Hematopoietic multipotent progenitor cell treated with erythropoietin and hydrocortisone succinate and interleukin-3 and kit ligand, for 15 days (in vitro differentiated cells): ENCODE measurements at regions not wholly inside any gene's neighbourhood (a gene's known extent, or its start where the extent isn't known, plus 50 kb on each side); places are given as distances from the start of the nearest gene placed in this dataset.
"Not testable (repeated sequence)": the region's sequence is repeated elsewhere in the genome, so short reads cannot be mapped to it uniquely, and the experiment has no call there.

Experiments used
- DNase-seq: peaks from one replicate; pipeline ENCODE4 v3.0.0-alpha.2; 2015; ENCODE audit warnings: low spot score

DNA sequence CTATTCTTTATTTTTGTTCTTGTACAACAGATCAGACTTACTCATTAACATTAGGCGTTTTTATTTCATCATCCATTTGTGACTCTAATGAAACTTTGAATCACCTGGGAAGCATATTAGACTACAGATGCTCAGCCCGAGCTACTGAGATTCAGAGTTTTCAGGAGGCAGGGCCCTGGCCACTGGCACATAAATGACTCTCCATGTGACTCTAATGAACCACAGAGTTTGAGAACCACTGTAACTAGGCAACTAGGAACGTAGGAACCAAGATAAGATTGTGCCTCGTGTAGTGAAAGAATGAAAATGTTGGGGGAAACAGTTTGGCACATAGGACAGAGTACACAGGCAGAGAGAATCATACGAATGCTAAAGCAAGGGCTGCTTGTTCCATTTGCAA lies 405.9 kb upstream of the BTBD3 start:
- no peak for DNase-seq

DNA sequence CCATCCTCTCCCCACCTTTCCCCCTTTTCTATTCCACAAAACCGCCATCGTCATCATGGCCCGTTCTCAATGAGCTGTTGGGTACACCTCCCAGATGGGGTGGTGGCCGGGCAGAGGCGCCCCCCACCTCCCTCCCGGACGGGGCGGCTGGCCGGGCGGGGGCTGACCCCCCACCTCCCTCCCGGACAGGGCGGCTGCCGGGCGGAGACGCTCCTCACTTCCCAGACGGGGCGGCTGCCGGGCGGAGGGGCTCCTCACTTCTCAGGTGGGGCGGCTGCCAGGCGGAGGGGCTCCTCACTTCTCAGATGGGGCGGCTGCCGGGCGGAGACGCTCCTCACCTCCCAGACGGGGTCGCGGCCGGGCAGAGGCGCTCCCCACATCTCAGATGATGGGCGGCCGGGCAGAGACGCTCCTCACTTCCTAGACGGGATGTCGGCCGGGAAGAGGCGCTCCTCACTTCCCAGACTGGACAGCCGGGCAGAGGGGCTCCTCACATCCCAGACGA lies 404.4 kb upstream of the BTBD3 start:
- DNase-seq, result not testable (repeated sequence)

DNA sequence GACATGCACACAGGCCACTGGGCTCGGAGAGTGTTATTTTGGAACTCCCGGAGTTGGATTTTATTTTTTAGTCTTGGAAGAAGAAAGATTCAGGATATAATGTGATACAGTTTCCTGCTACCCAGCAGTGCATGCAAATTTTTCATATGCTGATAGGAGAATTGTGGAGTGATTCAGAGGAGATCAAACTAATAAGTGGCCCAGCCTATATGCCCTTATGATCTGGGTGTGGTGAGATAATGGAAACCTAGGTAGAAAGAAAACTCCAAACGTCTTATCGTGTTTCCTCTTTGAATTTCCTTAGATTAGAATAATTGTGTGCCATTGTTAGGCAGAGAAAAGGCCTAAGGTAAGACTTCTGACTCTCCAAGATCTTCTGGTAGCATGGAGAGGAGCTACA lies 401.2 kb upstream of the BTBD3 start:
- DNase-seq, result no peak

DNA sequence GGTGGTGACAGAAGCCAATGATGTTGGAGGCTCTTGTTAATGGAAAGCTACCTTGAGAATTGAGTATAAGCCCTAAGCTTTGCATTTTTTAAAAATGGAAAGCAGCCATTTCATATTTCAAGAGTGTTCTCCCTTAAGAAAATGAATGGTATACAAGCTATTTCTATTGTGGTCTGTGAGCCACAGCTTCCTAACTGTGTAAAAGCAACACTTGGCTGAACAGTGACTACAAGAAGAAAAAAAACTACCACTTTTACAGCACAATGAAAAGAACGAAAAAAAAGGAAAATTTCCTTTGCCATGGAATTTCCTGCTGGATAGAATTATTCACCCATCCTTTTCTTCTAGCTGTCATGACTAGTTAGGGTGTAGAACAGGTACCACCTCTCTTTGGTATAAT lies 397.1 kb upstream of the BTBD3 start:
- no peak for DNase-seq

DNA sequence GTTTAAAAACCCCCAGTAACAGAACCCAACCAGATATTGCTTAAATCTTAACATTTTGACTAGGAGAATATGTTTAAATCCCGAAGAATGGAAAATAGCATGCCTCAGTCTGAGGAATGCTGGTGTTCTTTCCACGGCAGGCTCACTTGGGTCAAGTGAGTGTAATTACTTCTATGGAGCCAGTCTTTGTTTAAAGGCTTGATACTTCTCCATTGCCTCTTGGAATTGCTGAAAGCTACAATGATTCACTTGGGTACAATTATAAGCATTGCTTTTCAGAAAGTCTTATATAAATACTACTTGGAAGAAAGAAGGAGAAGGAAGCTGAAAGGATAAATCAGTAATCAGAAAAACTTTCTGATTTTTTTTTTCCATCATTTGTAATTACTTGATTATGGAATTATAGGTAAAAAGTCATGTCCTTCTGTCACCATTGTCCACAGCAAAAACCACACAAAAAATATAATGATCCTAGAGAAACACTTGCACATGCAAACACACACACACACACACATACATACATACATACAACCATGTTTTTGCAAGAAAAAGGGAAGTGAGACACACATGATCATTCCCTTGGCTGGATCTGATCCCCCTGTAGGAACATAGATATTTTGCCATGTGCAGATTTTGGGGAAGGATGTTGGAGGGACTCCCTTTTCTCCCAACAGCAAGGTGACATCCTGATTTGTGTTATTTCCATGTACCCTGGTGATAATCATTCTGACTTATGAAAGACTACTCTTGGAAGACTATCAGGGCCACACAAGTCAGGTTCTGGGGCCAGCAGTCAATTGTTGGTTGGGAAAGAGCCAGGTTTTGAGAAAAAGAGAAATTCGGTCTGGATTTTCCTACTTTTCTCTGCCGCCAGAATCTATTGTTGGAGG lies 396.0 kb upstream of the BTBD3 start:
- no peak for DNase-seq

DNA sequence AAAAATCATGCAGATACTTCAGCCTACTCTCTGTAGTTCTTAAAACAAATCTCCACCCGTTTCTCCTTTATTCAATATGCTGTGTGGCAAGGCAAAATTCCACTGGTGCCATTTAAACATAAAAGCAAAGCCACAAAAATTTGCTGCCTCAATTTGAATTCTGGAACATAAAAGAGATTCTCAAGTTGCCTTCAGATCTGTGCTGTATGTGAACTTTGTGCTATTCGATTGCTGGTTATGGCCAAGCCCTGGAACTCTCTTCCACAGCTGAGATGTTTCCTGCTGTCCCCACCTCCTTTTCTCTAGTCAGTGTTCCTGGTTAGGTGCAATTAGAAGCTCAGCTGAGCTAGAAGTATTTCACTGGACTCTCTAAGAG lies 395.3 kb upstream of the BTBD3 start:
- no peak for DNase-seq

DNA sequence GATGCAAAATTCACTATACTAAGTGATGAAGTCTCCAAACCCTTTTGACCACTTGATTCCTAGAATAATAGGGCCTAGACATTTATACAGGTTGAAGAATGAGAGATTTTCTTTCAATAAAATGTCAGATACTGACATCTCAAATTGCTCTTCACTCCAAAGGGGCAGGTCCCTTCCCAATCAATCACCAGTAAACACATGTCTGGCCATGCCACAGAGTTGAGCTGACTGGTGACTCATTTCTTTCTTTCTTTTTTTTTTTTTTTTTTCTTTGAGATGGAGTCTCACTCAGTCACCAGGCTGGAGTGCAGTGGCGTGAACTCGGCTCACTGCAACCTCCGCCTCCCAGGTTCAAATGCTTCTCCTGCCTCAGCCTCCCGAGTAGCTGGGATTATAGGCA lies 388.6 kb upstream of the BTBD3 start:
- DNase-seq, result no peak

DNA sequence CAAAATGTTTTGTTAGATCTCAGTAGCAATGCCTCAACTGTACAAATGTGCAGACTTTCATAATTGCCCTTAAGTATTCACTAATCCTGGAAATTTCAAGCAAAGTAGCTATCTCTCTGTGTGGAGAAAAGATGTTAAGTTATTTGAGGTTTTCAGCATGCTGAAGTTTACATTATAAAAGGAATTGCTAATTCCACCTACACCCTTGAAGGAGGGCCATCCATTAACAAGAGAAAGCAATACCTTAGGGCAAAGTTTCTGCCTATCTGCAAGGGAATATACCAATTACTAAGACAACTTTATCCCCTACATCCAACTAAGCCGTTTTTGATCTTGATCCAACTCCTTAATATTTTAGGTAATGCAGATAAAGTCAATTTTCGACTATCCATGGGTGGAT lies 380.7 kb upstream of the BTBD3 start:
- no peak for DNase-seq

DNA sequence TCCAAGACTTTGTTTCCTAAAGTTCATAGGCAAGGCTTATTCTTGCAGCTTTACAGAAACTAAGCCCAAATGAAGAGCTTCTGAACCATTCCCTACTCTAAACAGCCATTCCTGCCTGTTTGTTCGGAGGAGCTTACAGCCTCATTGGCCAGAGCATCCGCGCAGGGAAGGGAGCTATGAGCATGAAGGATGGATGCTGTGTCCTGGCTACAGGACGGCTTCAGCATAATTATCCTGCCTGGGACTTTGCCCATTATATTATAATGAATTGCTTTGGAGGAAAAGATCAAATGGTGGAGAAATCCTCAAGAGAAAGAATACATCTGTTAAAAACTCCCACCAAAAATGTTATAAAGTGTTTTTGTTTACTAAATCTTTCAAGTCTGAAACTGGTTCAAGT lies 378.2 kb upstream of the BTBD3 start:
- DNase-seq, result no peak

DNA sequence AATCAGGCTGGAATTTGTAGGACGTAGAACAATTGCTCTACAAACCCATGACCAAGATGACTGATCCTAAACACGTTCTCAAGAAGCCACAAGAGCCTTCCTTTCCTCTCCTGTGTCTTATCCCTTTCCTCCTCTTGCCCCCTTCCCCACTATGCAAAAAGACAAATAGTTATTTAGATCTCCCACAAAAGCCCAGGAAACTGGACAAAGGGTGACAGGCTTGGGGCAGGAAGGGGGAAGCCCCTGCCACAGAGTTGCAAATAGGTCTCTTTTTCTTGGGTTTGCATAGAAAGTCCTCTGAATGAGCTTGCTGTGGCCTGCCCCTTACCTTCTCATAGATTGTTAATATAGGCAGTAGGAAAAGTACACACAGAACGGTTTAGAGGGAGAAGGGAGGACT lies 377.1 kb upstream of the BTBD3 start:
- no peak for DNase-seq

DNA sequence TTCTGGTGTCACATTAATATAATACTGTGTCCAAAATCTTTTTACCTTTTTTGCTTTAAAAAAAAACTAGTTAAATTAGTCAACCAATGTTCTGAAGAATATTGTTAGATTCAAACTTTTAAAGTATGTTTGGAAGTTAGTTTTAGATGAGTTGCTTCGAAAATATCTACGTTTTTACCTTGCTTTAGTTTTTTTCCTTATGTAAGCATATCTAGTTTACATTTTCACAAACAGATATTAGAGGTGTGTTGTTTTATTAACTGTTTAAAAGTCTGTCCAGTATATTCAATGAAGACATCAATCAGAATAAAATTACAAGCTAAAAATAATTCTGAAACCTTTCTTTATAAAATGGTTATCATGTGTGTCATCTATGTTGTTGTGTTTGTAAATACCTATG lies 375.0 kb upstream of the BTBD3 start:
- DNase-seq, result no peak

DNA sequence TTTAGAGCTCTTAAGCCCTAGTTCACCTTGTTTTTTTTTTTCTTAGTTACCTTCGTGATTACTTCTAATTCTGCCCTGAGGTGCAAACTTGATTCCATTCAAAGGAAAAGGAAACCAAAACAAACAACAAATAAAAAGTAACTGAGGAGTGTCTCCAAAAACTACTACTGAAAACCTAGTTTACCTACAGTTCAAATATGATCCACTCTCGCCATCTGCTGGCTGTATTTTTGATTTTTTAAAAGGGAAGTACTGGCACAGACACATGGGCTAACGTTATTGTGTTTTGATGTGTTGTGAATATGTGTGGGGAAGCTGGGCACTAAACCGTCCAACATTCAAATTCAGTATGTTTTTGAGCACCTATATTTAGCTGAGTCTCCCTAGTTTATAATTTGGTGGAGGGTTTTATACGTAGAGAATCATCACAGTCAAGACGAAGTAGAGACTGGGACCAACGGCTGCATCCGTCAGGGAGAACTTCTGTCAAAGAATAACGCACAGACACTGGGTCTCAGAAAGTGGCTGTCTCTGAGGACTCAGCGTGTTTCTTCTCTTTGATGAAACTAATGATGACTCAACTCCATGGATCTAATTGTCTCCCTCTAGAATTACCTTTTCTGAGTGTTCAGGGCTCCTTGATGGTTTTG lies 373.5 kb upstream of the BTBD3 start:
- peak; percentile 4 for DNase-seq

DNA sequence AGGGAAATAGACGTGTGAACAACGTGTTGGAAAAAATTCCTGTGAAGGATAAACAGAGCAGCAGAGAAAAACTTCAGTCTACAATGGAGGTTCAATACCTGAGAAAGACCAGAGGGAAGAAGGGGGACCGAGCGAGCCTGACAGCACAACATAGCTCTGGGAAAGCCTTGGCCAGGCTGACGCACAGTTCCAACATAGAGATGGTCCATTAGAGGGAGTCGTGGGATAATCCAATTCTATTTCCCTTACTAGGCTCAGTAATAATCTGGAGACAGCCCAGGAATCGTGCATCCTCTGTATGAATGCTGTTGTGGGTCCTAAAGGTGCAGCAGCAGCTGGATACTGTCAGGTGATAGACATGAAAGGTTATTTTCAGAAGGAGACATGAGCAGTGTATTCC lies 370.8 kb upstream of the BTBD3 start:
- no peak for DNase-seq

DNA sequence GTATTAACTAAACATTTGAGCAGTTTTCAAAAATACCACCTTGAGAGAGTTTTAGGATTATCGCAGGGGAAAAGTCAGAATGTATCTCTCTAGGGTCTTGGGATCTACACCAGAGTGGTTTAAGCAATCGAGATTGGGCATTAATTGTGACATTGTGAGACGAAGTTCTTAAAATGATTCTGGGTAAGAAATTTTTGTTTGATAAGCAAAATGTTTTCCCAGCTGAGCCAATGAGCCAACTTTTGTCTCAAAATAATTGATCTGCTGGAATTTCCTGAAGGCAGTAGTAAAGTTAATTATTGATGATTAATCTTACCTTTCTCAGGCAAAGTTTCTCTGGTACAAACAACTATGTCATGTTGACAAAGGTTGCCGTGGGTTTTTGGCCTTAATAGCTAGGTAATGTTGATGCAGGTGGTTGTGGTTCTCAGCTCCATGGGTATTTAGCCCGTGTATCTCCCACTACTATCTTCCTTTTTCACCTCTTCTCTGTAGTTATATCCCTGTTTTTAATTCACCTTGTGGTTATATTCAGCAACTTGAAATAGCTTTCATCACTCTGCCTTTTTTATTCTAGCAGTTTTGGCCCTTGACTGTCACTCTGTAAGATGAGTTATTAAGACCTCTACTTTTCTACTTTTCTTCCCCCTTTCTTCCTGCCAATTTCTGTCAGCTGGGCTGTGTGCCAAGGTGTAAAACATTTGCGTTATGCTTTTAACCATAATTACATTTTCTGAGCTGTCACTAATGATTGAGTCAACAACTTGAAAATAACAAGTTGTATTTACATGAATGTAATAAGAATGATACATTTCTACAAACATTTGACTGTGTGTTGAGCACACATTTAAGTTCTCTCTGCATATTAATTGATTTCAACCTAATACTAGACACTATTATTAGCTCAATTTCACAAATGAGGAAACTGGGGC lies 368.3 kb upstream of the BTBD3 start:
- DNase-seq, result no peak

DNA sequence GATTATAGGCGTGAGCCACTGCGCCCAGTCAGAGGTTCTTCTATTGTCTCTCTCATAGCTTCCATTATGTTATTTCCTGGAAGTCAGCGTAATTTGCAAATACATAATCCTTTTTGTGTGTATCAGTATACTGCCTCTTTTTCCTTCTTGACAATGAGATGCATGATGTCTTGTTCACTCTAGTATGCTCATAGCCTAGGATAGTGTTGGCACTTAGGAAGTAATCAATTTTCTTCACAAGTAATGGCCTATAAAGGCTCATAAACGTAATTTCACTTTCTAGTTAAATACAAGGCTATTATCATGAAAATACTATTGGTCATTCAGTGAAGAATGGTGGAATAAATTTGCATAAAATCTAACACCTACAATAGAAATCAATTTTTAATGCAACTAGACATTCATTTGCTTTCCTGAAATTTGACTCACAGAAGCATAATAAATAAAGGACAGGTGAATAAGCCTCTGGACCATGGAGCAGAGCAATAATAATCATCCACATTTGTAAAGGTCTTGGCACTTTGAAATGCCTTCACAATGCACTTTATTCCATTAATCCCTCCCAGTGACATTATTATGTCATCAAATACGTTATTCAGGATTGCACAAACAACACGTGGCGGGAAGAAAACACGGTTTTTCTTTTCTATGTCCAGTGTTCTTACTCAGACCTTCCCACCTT lies 366.9 kb upstream of the BTBD3 start:
- DNase-seq, result no peak

DNA sequence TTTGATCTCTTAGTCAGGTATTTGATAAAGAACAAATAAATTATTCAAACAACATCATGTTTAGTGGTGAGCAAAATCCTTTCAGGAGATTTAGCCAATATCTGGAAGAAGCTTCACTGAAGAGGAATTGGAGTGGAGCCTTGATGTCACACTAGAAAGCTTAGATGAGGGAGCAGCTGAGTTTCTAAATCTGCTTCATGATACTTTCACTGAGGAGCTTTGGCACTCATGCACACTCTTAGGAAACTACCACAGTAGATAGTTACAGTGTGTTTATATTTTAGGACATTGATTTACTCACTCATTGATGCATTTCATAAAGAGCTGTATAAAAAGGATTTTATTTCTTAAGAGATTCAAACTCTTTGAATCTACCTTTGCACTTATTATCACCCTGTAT lies 366.2 kb upstream of the BTBD3 start:
- no peak for DNase-seq

DNA sequence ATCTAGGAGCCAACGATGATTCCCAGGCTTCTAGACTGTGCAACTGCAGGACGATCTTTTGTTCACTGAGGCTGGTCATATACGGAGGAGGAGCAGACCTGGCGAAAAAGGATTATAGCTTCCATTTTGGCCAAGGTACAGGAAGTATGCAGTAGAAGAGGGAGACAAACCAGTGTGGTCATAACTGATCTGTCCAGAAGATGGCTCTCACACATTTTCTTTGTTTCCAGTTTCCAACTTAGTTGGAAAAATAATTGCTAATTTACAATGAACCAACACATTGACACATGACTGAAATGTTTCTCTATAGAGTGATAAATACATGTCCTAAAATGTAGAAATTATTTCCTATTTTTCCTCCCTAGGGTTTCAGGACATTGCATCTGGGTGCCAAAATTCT lies 364.1 kb upstream of the BTBD3 start:
- DNase-seq, result no peak

DNA sequence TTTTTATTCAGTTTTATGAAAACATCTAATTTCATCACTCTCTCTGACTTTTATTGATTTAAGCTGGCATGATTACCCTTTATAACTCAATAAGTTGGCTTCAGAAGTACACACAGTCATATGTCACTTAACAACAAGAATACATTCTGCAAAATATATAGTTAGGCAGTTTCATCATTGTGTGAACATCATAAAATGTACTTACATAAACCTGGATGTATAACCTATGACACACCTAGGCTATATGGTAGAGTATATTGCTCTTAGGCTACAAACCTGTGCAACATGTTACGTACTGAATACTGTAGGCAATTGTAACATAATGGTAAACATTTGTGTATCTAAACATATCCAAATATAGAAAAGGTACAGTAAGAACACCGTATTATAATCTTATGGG lies 362.2 kb upstream of the BTBD3 start:
- no peak for DNase-seq

DNA sequence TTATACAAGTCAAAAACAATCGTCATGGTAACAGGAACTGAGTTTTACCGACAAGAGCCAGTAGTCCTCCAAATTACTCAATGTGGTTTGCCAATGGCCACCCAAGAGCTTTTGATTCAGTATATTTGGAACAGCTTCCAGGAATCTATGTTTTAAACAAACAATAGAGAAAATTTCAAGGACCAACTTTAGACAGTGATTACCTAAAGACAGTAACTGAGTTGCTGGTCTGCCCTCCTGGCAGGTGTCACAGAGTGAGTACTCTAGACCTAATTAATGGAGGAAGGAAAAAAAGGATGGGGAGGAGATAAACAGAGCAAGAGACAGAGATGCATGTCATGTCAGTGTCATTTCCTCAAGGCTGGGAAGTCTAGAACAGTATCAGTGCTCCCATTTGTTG lies 361.3 kb upstream of the BTBD3 start:
- DNase-seq, result no peak

DNA sequence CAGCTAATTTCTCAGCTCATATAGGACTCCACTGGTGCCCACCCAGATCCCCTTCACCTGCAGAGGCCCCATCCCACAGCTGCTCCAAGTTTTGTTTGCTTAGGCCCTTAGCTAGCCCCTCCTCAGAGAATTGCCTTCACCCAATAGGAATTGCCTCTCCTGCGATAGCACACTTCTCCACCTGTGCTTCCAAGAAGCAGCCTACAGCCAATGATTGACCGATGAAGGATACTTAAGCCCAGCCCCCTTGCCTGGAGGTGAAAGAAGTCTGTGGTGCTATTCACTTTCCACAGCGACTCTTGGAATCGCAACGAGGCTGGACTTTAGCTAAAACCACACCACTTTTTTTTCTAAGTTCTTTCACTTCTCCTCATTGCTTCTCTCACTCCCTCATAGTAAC lies 353.2 kb upstream of the BTBD3 start:
- no peak for DNase-seq

DNA sequence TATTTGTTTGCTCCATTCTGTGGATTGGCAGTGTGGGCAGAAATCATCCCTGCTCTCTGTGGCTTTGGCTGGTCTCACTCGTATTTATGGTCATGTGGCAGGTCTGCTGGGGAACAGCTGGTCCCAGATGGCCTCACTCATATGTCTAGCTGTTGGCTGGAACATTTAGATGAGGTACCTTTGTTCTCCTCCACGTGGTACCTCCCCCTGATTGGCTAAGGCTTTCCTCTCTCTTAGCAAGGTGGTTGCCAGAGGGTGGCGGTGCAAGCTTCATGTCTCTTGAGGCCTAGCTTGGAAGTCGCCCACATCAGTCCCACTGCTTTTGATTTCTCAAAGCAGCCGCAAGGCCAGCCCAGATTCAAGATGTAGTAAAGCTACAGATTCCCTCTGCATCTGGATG lies 348.5 kb upstream of the BTBD3 start:
- DNase-seq, result no peak

DNA sequence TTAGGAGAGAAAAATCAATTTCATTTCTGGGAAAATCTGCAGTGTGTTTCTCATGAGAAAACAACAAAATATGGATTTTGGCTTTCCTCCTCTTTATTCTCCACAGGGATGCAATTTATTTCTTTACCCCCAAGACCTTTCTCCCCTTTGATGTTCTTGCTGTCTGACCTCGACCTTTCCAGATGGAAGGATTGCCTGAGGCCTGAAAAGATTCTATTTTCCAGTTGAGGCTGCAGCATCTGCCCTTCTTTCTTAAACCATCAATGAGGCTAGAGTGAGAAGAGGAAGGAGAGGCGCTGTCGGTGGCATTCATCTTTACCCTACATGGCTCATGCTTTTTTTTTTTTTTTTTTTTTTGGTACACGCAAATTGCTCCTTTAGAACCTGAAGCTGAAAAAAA lies 344.2 kb upstream of the BTBD3 start:
- DNase-seq, result no peak
